NCI-H510A treated with DMSO at 0.1 percent for 48 hours (cell line): ENCODE measurements at regions not wholly inside any gene's neighbourhood (a gene's known extent, or its start where the extent isn't known, plus 50 kb on each side); places are given as distances from the start of the nearest gene placed in this dataset.
"Not testable (repeated sequence)": the region's sequence is repeated elsewhere in the genome, so short reads cannot be mapped to it uniquely, and the experiment has no call there.

Source experiments
- DNase-seq: peaks from one replicate; lab custom pipeline; 2025; lab: John Stamatoyannopoulos, UW

DNA sequence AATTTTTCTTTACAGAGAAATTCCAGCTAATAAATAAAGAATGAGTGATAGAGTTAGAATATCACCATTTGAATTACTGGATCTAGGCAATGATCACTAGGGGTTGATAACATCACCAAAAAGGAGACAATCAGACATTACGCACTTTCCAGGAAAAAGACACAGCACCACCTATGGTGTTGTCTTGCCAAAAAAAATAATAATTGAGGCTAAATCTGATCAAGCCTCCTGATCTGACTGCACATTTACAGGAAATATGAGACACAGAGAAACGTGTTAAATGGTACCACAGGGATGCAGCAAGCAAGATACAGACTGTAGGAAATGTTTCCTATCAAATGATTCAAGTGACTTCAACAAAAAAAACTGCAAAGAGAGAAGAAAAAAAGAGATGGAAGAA, 92.8 kb downstream of the EOMES start:
- no peak for DNase-seq

DNA sequence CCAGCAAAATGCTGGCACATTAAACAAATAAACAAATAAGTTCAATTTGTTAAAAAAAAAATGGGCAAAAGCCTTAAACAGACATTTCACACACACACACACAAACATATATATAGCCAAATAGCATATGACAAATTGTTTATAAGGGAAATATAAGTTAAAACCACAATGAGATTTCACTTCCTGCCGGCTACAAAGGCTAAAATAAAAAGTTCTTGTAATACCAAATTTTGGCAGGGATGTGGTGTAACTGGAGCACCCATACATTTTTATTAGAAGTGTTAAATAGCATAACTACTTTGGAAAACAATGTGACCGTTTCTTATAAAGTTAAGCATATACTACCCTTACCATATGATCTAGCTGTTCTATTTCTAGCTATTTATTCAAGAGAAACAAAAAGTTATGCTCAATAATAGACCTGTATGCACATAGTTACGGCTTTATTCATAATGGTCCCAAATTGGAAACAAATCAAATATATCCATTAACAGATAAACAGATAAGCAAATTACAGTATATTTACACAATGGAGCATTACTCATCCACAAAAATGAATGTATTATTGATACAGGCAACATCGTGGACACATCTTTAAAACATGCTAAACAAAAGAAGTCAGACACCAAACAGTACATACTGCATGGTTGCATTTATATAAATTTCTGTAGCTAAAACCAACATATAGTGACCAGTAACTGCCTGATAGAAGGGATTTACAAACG, 93.9 kb downstream of the EOMES start:
- DNase-seq = no peak

DNA sequence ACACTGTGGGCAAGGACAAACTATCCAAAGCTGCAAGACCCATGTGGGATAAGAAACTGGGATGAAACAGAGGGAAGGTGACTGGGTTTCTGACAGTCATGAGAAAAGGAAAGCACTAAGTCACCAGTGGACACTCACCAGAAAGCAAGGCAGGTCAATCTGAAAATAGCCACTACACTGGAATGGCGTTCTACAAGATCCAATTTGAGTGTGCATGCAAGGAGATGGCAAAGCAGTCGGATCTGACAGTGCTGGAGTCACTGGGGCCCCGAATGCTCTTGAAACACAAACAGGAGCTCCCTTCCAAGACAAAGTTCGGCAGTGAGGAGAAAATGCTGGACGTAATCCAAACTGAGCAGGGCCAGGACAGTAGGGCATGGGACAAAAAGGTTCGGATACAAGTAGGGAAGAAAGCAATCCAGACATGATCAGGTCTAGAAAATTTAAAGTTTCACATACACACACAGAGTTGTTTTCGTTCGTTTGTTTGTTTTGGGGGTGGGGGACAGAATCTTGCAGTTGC, 95.5 kb downstream of the EOMES start:
- no peak for DNase-seq

DNA sequence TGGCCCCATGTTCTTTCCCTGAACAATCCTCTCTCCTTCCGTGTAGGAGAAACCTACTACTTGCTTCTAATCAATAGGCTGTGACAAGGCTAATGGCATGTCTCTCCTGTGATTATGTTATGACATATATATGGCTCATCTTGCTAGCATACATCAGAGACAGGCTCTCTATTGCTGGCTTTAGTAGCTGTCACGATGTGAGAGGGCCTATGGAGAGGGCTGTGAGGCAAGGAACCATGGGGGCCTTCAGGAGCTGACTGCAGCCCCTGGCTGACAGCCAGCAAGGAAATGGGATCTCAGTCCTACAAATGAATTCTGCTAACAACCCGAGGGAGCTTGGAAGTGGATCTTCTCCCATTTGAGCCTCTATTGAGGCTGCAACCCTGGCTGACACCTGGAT, 96.3 kb downstream of the EOMES start:
- DNase-seq = no peak

DNA sequence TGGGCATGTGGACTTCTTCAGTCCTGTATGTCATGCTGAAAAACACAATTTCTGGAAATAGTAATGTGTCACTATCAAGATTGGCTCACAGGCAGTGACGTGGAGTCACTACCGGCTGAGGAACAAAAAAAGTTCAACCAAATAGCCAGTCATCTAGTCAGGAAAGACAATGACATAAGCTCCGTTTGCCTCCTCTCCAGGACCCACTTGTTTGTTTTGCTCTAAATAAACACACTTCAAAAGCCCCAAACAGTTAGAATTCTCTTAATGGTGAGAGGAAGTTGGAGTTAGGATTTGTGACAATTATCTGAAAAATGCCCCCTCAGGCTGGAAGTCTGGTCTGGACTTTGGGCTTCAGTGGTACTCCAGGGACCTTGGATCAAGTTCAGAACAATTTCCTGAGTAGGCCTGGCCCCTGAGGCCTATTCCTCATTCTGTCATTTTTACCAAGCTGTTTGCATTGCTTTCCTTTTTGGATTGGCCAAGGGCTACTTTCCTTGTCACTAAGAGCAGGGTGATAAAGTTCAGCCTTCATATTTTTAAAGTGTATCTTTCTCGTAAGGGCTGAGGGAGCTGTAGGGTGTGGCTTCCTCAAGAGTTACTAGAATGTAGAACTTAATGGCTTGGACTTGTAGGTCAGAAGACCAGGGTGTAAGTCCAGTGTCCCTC, 98.9 kb downstream of the EOMES start:
- DNase-seq = no peak

DNA sequence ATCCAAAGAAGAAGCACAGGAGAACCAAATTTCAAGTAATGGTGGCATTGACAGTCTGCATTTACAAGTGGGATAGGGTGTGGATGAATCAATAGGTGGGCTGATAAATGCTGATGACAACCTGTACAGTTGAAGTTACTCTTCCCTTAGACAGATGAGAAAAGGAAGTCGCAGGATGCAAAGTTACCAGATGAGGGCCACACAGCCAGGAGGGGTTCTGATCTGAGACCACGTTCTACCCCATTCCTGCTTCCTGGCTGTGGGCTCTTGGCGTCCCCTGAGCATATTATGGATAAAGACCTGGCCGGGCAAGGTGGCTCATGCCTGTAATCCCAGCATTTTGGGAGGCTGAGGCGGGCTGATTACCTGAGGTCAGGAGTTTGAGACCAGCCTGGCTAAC, 104.6 kb downstream of the EOMES start:
- no peak for DNase-seq

DNA sequence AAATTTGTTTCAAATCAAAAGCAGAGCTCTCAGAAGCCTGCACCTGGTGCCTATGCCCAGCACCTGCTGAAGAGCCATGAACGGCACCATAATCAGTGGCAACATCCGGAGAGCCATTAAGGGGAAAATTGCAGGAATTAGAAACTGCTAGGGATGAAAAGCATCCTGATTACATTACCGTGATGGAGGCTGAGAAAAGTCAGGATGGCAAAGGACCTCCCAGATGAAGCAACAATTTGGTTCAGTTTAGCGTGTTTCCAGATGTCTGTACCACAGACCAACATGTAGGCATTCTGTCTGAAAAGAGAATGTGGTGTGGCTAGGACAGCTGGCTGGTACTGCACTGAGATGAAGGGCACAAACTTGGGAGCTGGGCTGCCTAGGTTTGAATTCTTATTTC, 106.1 kb downstream of the EOMES start:
- DNase-seq = no peak

DNA sequence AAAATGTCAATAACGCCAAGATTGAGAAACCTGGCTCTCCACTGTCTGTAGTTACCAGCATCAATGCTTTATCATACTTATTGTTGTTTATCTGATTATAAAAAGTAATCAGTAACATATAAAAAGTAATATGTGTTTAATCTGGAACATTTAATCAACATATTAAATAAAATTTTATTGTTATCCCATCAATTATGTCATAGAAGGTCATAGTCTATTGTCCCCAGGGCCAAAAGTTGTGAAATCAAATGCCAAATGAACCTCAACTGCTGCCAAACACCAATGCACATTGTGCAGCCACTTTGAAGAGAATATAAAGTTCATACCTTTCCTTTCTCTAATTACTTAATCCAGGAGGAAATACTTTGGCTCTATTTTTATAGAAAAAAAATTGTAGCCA, 106.6 kb downstream of the EOMES start:
- DNase-seq = no peak

DNA sequence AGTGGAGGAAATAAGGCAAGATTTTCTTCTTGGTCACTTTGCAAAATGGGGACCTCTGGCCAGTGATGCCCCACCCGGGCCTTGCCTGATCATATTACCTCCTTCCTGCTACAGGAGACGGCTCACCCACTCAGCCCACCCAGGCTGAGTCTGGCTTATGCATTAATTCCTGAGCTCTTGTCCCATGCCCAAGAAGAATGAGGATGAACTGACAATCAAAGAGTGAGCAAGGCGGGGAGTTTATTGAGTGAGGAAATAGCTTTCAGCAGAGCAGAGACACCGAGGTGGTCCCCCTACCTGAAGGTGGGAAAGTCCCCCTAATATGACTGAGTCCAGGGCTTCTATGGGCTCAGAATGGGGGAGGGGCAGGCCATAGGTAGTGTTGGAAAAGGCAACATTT, 107.5 kb downstream of the EOMES start:
- DNase-seq = no peak

DNA sequence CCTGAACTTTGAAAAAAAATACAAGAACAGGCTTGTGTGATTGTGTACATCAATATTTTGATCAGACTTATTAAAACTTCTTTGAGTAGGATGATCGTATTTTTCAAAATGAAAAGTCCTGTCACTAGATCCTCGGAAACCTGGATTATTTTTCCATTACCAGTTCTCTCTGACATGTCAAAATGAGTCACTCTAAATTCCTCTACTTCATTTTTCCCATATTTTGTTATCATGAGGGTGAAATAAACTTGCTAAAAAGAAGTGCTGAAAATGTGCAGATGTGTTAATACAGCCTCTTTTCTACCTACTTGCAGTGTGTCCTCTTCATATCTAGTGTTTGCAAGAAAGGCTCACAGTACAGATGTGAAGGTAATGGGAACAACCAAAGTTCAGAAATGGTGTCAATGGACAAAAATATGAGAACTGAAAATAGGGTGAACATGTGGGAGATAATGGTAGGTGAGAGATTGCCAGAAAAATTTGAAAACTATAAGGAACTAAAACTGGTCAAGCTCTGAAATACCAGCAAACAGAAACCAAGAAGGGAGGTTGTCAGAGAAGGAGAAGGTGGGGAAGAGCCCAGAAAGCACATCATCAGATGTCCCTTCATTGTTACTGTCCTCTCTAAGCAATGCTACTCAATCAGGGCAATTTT, 108.2 kb downstream of the EOMES start:
- DNase-seq = no peak

DNA sequence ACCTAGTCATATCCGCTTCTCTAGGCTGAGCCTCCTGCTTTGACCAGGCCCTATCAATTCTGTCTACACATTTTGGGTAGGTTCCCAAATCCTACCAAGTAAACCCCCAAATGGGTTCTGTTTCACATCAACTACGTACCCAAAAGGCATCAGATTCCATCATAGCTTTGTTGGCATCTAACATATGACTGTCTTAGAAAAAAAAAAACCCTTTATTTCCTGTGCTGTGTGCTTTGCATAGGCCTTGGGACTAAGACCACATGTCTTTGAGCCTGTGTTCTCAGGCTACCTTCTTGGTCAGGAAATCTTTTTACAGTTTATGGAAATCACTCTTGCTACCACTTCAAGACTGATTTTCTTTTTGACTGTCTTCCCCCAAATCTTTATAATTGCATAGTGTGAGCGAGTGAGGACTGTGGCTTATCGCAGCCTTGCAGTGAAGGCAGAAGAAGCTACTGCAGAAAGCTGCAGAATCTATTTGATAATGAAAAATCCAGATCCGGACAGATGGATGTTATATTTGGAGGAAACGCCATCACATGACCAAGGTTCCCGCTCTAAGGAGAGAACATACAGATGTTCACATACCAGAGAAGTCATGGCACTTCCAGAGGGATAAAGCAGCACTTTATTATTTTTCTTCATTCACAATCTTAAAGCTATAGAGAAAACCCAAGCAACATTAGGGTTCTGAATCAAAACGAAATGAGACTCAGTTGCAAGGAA, 111.2 kb downstream of the EOMES start:
- no peak for DNase-seq

DNA sequence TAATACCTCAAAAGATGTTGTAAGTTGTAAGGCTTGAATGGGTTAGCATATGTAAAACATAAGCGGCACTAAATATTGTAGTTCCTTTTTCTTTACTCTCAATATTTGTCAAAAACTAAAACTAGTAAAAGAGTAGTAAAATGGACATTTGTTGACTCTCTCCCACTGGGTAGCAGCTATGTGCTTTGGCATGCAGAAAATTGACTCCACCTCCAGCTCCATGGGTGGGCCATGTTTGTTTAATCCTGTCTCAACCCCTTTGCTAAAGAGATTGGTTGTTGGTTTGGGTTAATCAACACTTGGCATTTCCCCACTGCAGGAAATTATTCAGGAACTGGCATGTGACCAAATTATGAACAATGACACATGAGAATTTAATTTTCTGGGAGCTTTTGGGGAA, 114.8 kb downstream of the EOMES start:
- no peak for DNase-seq

DNA sequence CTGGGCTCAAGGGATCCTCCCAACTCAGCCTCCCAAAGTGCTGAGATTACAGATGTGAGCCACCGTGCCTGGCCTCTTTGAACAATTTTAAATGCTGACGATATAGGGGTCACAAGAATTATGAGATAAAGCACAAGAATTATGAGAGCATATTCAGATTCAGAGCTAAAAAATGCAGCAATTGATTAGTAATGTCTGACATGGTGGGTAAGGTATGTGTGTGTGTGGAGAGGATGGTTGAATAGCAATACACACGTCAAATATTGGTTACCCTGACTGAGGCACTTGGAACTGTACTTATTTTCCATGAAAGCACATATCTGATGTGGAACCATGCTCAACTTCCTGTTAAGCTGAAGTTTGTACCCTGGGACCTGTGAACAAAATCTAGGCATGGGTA, 115.6 kb downstream of the EOMES start:
- no peak for DNase-seq

DNA sequence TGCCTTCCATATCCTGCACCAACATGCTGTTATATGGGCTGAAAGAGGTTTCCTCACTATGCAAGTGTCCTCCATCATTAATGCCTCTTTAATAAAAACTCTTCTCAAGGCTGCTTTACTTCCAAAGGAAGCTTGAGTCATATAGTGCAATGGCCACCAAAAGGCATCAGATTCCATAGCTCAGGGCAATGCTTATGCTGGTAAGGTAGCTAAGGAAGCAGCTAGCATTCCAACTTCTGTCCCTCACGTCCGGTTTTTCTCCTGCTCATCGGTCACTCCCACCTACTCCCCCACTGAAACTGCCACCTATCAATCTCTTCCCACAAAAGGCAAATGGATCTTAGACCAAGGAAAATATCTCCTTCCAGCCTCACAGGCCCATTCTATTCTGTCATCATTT, 117.1 kb upstream of the SLC4A7 start:
- DNase-seq = not testable (repeated sequence)

DNA sequence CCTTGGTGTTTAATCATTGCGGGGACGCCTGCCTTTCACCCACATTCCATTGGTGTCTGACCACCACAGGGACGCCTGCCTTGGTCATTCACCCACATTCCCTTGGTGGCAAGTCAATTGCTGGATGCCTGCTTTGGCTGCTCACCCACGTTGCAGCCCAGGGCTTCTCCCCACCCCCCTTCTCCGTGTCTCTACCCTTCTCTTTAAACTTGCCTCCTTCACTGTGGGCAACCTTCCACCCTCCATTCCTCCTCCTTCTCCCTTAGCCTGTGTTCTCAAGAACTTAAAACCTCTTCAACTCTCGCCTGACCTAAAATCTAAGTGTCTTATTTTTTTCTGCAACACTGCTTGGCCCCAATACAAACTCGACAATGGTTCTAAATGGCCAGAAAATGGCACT, 115.6 kb upstream of the SLC4A7 start:
- DNase-seq = not testable (repeated sequence)

DNA sequence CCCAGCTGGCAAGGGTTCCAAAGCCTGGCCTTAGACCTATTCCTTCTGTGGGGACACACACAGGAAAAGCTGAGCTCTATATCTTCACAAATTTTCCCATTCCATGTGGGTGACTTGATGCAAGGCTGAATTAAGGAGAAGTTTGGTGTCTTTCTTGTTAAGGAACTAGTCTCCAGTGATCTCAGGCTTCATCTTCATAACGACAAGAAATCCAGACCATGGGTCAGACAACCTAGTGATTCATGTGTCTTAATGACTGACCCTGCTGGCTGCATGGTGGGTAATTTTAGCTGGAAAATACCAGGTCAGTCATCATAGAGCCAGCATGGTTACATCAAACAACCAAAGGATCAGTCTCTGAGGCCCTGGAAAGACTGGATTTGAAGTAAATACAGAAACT, 112.7 kb upstream of the SLC4A7 start:
- DNase-seq = no peak

DNA sequence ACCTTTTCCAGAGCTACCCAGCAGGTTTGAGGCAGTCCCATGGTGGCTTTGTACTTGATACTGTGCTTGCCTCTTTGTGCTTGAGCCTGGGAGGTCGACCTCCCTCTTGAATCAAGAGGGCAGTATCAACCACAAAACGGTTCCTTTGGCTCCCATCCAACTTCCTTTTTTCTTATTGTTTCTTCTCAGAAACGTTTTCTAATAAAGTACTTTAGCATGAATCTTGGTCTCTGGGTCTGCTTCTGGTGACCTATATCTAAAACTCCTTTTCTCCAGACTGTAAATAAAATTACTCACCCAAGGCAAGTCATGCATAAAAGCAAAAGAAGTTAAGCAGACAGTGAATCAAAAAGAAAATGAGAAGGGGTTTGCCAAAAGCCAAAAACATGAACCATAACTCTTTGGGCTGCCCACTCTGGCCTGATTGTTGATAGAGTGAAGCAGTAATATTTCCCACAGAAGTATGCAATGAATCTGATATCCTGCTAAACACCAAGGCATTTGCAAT, 112.2 kb upstream of the SLC4A7 start:
- DNase-seq = no peak

DNA sequence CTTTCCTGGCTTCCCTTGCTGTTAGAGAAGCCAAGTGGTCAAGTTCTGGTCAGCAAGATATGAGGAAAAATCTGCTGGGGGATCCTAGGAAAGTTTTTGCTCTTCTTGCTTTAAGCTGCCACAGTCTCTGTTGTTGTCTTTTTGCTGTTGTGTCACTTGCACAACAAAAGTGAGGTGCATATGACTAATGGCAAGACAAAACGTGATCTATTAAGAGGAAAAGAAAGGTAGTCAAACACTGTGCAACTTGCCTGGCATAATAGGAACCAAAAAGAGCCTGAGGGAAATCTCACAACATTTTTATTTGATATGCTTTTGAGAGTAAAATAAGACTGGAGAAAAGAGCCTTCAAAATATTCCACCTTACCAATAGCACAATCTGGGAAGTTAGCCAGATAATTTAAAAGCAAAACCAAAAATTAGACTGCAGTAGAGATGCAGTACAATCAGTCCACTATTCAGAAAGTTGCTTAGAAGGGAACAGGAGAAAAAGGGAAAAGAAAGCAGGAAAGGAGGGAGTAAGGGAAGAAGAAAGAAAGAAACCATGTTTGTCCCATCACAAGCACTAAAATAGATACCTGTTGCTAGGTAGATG, 110.0 kb upstream of the SLC4A7 start:
- no peak for DNase-seq

DNA sequence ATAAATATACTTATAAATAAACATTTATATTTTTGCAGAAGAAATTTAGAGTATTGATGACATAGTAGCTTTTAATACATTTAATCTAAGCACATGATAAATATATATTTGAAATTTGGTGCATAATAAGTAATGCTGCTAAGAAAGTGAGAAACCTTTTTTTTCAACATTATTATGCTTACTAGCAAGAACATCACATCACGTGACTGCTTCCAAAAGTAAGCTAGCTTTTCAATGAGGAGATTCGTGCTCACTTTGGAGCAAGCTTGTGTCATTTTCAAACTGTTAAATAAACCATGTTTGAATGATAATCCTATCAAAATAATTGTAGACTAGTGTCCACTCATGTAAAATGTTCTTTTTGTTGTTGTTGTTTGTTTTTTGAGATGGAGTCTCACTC, 109.0 kb upstream of the SLC4A7 start:
- no peak for DNase-seq

DNA sequence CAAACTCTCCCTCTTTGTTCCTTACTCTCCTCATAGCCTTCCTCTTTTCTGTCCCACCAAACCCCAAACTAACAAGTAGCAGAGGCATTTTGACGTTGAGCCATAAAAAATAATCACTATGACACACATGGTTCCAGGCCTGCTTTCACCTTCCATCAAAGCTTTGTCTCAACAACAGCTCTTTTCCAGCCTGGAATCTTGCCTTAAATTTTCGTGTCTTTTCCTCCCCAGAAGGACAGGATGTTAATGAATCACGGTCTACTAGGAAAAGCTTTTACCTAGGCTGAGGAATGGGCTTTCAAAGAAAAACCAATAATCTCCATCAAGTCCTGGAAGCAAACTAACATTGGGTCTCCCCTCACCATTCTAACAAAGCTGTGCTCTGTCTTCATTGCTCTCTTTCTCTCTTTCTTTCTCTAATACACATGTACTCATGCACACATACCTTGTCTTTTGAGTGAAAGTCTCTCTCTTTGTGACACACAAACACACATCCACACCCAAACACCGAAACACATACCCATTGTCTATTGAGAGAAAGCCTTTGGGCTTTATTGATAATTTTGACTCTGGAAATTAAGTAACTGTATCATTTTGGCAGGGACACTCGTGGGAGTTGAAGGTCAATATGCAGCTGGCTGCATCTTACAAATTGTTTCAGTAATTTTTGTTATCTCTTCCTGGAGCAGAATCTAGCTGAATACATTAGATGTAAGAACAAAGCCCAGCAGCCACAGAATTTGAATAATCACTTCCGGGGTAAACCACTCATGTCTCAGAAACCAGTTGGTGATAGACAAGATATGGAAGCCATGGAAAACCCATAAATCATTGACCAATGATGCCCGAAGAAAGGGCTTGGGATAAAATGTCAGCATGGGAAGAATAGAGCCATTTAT, 107.4 kb upstream of the SLC4A7 start:
- no peak for DNase-seq
